Endothelial cell of umbilical vein (primary cell): ENCODE measurements at regions not wholly inside any gene's neighbourhood (a gene's known extent, or its start where the extent isn't known, plus 50 kb on each side); places are given as distances from the start of the nearest gene placed in this dataset.

Experiments
- BruUV-seq: library from RNA; stranded (reverse); fragments of 400-500 nt; replicated peaks from 2 replicates; lab custom pipeline; 2021; lab: Mats Ljungman, UMichigan
- CTCF ChIA-PET: fragments of 300-600, 350-600 bp; sonication (Branson Sonifier 250); formaldehyde crosslinking; loops from one replicate; lab custom pipeline; 2021; ENCODE audit warnings: antibody characterized with exemption, inconsistent platforms; lab: Charles Lee
- POLR2A ChIA-PET: fragments of 300-600, 350-600 bp; sonication (Branson Sonifier 250); formaldehyde crosslinking; loops from one replicate; lab custom pipeline; 2021; ENCODE audit warnings: antibody characterized with exemption, inconsistent platforms; lab: Charles Lee
- DNase-seq: peaks from one replicate; pipeline ENCODE4 v3.0.0-alpha.2; 2011; ENCODE audit warnings: low read depth, low spot score
- FAIRE-seq: peaks from 2 replicates; lab custom pipeline; 2011; peaks lifted over from hg19 to GRCh38; lab: Jason Lieb, UNC
- H2AFZ ChIP-seq: 2 replicates; pipeline ENCODE4 v1.6.0; 2012; ENCODE audit warnings: low read depth, low read length, control low read depth, inconsistent platforms
- H3K27ac ChIP-seq: 2 replicates; pipeline ENCODE4 v1.5.1; 2011; ENCODE audit warnings: low read depth, mild to moderate bottlenecking, control low read depth, low read length, moderate library complexity; ENCODE audit not compliant: insufficient read depth
- H3K27me3 ChIP-seq, 2 experiments: 2 replicates each; pipeline versions ENCODE4 v1.6.0 to v1.6.1; 2011; ENCODE audit warnings: low read length in 2 of 2, mixed read lengths in 1 of 2; ENCODE audit not compliant: control insufficient read depth in 2 of 2, insufficient read depth in 2 of 2
- H3K36me3 ChIP-seq, 2 experiments: 2 replicates in 1 of 2; 3 replicates in 1 of 2; pipeline ENCODE4 v1.5.1; 2011; ENCODE audit warnings: low read length in 2 of 2, mild to moderate bottlenecking in 1 of 2, moderate library complexity in 1 of 2; ENCODE audit not compliant: control insufficient read depth in 2 of 2, insufficient read depth in 2 of 2; ENCODE audit errors: extremely low read depth in 1 of 2
- H3K4me1 ChIP-seq: 3 replicates; pipeline ENCODE4 v1.5.1; 2011; ENCODE audit warnings: mild to moderate bottlenecking, low read length; ENCODE audit not compliant: control insufficient read depth, insufficient read depth; ENCODE audit errors: extremely low read depth
- H3K4me2 ChIP-seq: 2 replicates; pipeline ENCODE4 v1.6.1; 2011; ENCODE audit warnings: low read length, control low read depth, mixed read lengths; ENCODE audit not compliant: insufficient read depth
- H3K4me3 ChIP-seq, 3 experiments: fragments of 200-600 bp in 1 of 3; sonication (generic), shearing (Covaris generic) in 1 of 3; replicated peaks in 1 of 3; 2 replicates each; pipeline ENCODE4 v1.5.1; 2011 to 2016; ENCODE audit warnings: control low read depth in 3 of 3, low read length in 3 of 3, mild to moderate bottlenecking in 2 of 3, inconsistent platforms in 1 of 3, low read depth in 1 of 3, moderate library complexity in 1 of 3; ENCODE audit not compliant: insufficient read depth in 1 of 3
- H3K79me2 ChIP-seq: 2 replicates; pipeline ENCODE4 v1.6.0; 2012; ENCODE audit warnings: low read length, inconsistent platforms; ENCODE audit not compliant: control insufficient read depth, insufficient read depth
- H3K9ac ChIP-seq: replicated peaks from 2 replicates; pipeline ENCODE3; 2011; ENCODE audit warnings: low read length, control low read depth; ENCODE audit not compliant: insufficient read depth; ENCODE audit errors: extremely low read depth
- H3K9me1 ChIP-seq: replicated peaks from 3 replicates; pipeline ENCODE4 v1.6.0; 2011; ENCODE audit warnings: mild to moderate bottlenecking, low read length; ENCODE audit not compliant: control insufficient read depth, insufficient read depth; ENCODE audit errors: extremely low read depth
- H3K9me3 ChIP-seq: replicated peaks from 2 replicates; pipeline ENCODE4 v1.5.1; 2012; ENCODE audit warnings: low read length, inconsistent platforms; ENCODE audit not compliant: control insufficient read depth, insufficient read depth
- H4K20me1 ChIP-seq: replicated peaks from 2 replicates; pipeline ENCODE3; 2011; ENCODE audit warnings: mild to moderate bottlenecking, low read length; ENCODE audit not compliant: control insufficient read depth, insufficient read depth; ENCODE audit errors: extremely low read depth
- EZH2 ChIP-seq: IDR thresholded peaks from 2 replicates; pipeline ENCODE4 v1.6.1; 2012; ENCODE audit warnings: borderline replicate concordance, low read depth, mild to moderate bottlenecking, moderate library complexity, low read length, inconsistent platforms; ENCODE audit not compliant: severe bottlenecking
- FOS ChIP-seq: IDR thresholded peaks from 2 replicates; pipeline ENCODE4 v1.6.1; 2011; ENCODE audit warnings: mild to moderate bottlenecking, low read length, moderate library complexity, borderline replicate concordance; ENCODE audit not compliant: insufficient read depth
- GATA2 ChIP-seq: IDR thresholded peaks from 2 replicates; pipeline ENCODE4 v1.7.0; 2011; ENCODE audit warnings: low read depth, mild to moderate bottlenecking, moderate library complexity, mixed read lengths, low read length; ENCODE audit not compliant: insufficient read length, insufficient read depth
- JUN ChIP-seq: IDR thresholded peaks from 2 replicates; pipeline ENCODE4 v1.6.1; 2011; ENCODE audit warnings: borderline replicate concordance, low read depth; ENCODE audit not compliant: insufficient read length, insufficient read depth
- MAX ChIP-seq: IDR thresholded peaks from 2 replicates; pipeline ENCODE4 v1.6.1; 2011; ENCODE audit not compliant: insufficient read depth, insufficient read length
- MYC ChIP-seq: IDR thresholded peaks from one replicate; pipeline ENCODE4 v1.6.1; 2011; ENCODE audit warnings: mild to moderate bottlenecking, low read depth, low read length
- POLR2AphosphoS5 ChIP-seq: IDR thresholded peaks from 2 replicates; pipeline ENCODE4 v1.6.1; 2012; ENCODE audit warnings: low read depth, mild to moderate bottlenecking, control low read depth, low read length, moderate library complexity; ENCODE audit not compliant: insufficient read depth
- dilution Hi-C: fragments of 300-500 bp; cut with MboI; formaldehyde crosslinking; loops from one replicate; pipeline ENCODE4 v1.15.0; 2019; ENCODE audit warnings: low sequenced_read_pairs; ENCODE audit not compliant: extremely low pct_ligation_motif_present
- intact Hi-C: fragments of 100-400 bp; cut with micrococcal nuclease; formaldehyde crosslinking; loops from one replicate; pipeline ENCODE4 v1.10.0; 2022

- BruUV-seq: no TSS peak
- CTCF ChIA-PET: no interaction called here
- no peak for FAIRE-seq
Measured at GRCh38 chr3:76372497-76372896, 587.1 kb upstream of the ZNF717 start.

GRCh38 chr3:76377074-76377473 lies 591.7 kb upstream of the ZNF717 start:
- no peak for DNase-seq
- no peaks in the 10 kb centered on the region for H3K27me3 ChIP-seq
- no peak overlapping the region for H3K27ac ChIP-seq
- no peak overlapping the region for H2AFZ ChIP-seq
- H3K79me2 ChIP-seq: no peaks in the 10 kb centered on the region
- no peak for FAIRE-seq
- dilution Hi-C loops (no loop called here), intact Hi-C loops (no loop called here)
- CTCF ChIA-PET: no interaction called here
- H3K4me1 ChIP-seq: no peaks in the 10 kb centered on the region
- no TSS peak for BruUV-seq
- no peak overlapping the region for H3K4me2 ChIP-seq
- POLR2A ChIA-PET: no interaction called here
- no peak overlapping the region for H3K9ac ChIP-seq
- no peak overlapping the region for H3K4me3 ChIP-seq
- no peaks in the 10 kb centered on the region for H4K20me1 ChIP-seq
- H3K9me1 ChIP-seq: no peaks in the 10 kb centered on the region
- TF ChIP-seq GATA2: no peak
- no peak for TF ChIP-seq MAX
- no peak for TF ChIP-seq MYC
- no peak for TF ChIP-seq JUN
- no peak for TF ChIP-seq POLR2AphosphoS5
- no peaks in the 10 kb centered on the region for H3K36me3 ChIP-seq
- H3K9me3 ChIP-seq: peaks cover 2% of the 10 kb centered on the region

More at GRCh38 chr3:76372497-76372896, 587.1 kb upstream of the ZNF717 start:
- dilution Hi-C loops: no loop called here
- Histone ChIP-seq H3K9me3 (peaks cover 2% of the 10 kb centered on the region), H3K27me3 (no peaks in the 10 kb centered on the region), H3K9me1 (no peaks in the 10 kb centered on the region), H3K27ac (no peak overlapping the region), H2AFZ (no peak overlapping the region), H3K79me2 (no peaks in the 10 kb centered on the region), H3K4me2 (no peak overlapping the region), H3K4me3 (no peak overlapping the region), H3K4me1 (no peaks in the 10 kb centered on the region), H3K36me3 (no peaks in the 10 kb centered on the region), H3K9ac (no peak overlapping the region), H4K20me1 (no peaks in the 10 kb centered on the region)
- POLR2A ChIA-PET: no interaction called here
- TF ChIP-seq FOS: no peak
- TF ChIP-seq EZH2: no peak
- intact Hi-C loops: no loop called here
- DNase-seq: no peak
